MM.1S (cell line): ENCODE measurements at regions not wholly inside any gene's neighbourhood (a gene's known extent, or its start where the extent isn't known, plus 50 kb on each side); places are given as distances from the start of the nearest gene placed in this dataset.

ENCODE experiments used
- EZH2 ChIP-seq: fragments of 300-600 bp; sonication (generic); optimal IDR thresholded peaks from 2 replicates; pipeline ENCODE3; 2017; ENCODE audit warnings: low read depth, mild to moderate bottlenecking, antibody characterized with exemption, low read length, mixed read lengths
- TF ChIP-seq, protein P1 (sequence below): fragments of 300-600 bp; sonication (generic); IDR thresholded peaks from 2 replicates; pipeline ENCODE4 v1.5.1; 2016; ENCODE audit warnings: antibody characterized with exemption, low read length, mixed read lengths

- no peak for TF ChIP-seq EZH2
- TF ChIP-seq, protein P1, sequence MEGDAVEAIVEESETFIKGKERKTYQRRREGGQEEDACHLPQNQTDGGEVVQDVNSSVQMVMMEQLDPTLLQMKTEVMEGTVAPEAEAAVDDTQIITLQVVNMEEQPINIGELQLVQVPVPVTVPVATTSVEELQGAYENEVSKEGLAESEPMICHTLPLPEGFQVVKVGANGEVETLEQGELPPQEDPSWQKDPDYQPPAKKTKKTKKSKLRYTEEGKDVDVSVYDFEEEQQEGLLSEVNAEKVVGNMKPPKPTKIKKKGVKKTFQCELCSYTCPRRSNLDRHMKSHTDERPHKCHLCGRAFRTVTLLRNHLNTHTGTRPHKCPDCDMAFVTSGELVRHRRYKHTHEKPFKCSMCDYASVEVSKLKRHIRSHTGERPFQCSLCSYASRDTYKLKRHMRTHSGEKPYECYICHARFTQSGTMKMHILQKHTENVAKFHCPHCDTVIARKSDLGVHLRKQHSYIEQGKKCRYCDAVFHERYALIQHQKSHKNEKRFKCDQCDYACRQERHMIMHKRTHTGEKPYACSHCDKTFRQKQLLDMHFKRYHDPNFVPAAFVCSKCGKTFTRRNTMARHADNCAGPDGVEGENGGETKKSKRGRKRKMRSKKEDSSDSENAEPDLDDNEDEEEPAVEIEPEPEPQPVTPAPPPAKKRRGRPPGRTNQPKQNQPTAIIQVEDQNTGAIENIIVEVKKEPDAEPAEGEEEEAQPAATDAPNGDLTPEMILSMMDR, result no peak
These were observed 102.2 kb downstream of the NTMT2 start for GRCh38 chr1:170247751-170248521.
